ENCODE measurements at regions not wholly inside any gene's neighbourhood (a gene's known extent, or its start where the extent isn't known, plus 50 kb on each side); places are given as distances from the start of the nearest gene placed in this dataset.

- TF ChIP-seq CTCF (IDR thresholded peaks at IDR 0.05) (no peak), ZFX (IDR thresholded peaks at IDR 0.05; ENCODE audit: borderline replicate concordance) (no peak)
Measured at GRCh38 chr2:104416339-104417000, 437.4 kb upstream of the POU3F3 start.

All from 22Rv1 (cell line).